K562 (cell line): ENCODE measurements at regions not wholly inside any gene's neighbourhood (a gene's known extent, or its start where the extent isn't known, plus 50 kb on each side); places are given as distances from the start of the nearest gene placed in this dataset.

Source experiments
- FOXJ2 ChIP-seq: fragments of 200-800 bp; sonication (Bioruptor generic); IDR thresholded peaks from 2 replicates; pipeline ENCODE4 v1.6.1; 2016; ENCODE audit warnings: missing genetic modification characterization, missing compliant biosample characterization
- KHSRP ChIP-seq: fragments of 450-650 bp; IDR thresholded peaks from 2 replicates; pipeline ENCODE4 v1.6.1; 2017
- LEF1 ChIP-seq: fragments of 450-650 bp; IDR thresholded peaks from 2 replicates; pipeline ENCODE4 v1.6.1; 2016; ENCODE audit warnings: mild to moderate bottlenecking
- MECOM ChIP-seq: fragments of 250-450 bp; sonication (Bioruptor Pico); IDR thresholded peaks from 2 replicates; pipeline ENCODE4 v1.8.0; 2022; ENCODE audit warnings: inconsistent platforms
- NFE2 ChIP-seq: IDR thresholded peaks from 2 replicates; pipeline ENCODE4 v1.6.1; 2014; ENCODE audit warnings: antibody characterized with exemption, low read depth
- PHB ChIP-seq: fragments of 250-450 bp; sonication (Bioruptor Pico); IDR thresholded peaks from 2 replicates; pipeline ENCODE4 v1.5.0; 2021
- RBM34 ChIP-seq: fragments of 200-400 bp; formaldehyde crosslinking; IDR thresholded peaks from 2 replicates; pipeline ENCODE4 v1.6.1; 2018; ENCODE audit warnings: low read length, borderline replicate concordance; ENCODE audit not compliant: insufficient read depth
- SRSF9 ChIP-seq: fragments of 200-400 bp; formaldehyde crosslinking; IDR thresholded peaks from 2 replicates; pipeline ENCODE4 v1.6.1; 2017; ENCODE audit warnings: low read depth, low read length, borderline replicate concordance
- ZNF212 ChIP-seq: fragments of 450-650 bp; formaldehyde crosslinking; IDR thresholded peaks from 2 replicates; pipeline ENCODE4 v1.4.0; 2020; ENCODE audit warnings: mild to moderate bottlenecking
- ZNF695 ChIP-seq: fragments of 450-650 bp; formaldehyde crosslinking; IDR thresholded peaks from 2 replicates; pipeline ENCODE4 v1.4.0; 2020; ENCODE audit warnings: mild to moderate bottlenecking, moderate library complexity
- TF ChIP-seq, protein P1 (sequence below): fragments of 200-800 bp; sonication (Bioruptor generic); IDR thresholded peaks from 2 replicates; pipeline ENCODE4 v1.6.1; 2016; ENCODE audit warnings: missing genetic modification characterization, missing compliant biosample characterization
- TF ChIP-seq, protein P2 (sequence below): IDR thresholded peaks from 3 replicates; pipeline ENCODE4 v1.6.1; 2011; ENCODE audit warnings: borderline replicate concordance, mild to moderate bottlenecking, moderate library complexity; ENCODE audit not compliant: insufficient read length; ENCODE audit errors: extremely low read depth
- TF ChIP-seq, protein P3 (sequence below): fragments of 450-650 bp; IDR thresholded peaks from 2 replicates; pipeline ENCODE4 v1.6.1; 2017; ENCODE audit warnings: mild to moderate bottlenecking, moderate library complexity
- TF ChIP-seq, protein P4 (sequence below): fragments of 450-650 bp; conservative IDR thresholded peaks from 2 replicates; pipeline ENCODE4 v1.6.1; 2016; ENCODE audit warnings: missing genetic modification characterization, low read depth, mild to moderate bottlenecking, missing compliant biosample characterization, moderate library complexity

DNA sequence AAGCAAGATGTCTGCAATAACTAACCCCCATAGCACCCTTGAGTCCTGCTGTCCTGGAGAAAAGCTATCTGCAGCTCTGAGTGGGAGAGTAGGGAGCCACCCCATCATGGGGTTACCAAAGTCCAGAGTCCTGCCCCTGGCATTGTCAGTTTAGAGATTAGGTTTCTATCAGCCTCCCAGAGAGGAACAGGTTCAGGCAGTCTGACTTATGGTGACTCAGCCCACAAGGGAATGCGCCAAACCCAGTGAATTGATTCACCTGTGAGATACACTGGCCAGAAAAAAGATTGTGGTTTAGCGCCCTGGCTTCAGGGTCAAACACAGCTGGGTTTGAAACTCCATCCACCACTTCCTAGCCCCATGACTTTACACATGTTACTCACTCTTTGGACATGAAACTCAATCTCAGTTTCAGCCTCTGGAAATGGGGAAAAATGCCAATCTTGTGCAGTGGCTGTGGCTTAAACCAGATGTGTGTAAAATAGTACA, 263.6 kb upstream of the HES1 start (continued):
- TF ChIP-seq, protein P1, sequence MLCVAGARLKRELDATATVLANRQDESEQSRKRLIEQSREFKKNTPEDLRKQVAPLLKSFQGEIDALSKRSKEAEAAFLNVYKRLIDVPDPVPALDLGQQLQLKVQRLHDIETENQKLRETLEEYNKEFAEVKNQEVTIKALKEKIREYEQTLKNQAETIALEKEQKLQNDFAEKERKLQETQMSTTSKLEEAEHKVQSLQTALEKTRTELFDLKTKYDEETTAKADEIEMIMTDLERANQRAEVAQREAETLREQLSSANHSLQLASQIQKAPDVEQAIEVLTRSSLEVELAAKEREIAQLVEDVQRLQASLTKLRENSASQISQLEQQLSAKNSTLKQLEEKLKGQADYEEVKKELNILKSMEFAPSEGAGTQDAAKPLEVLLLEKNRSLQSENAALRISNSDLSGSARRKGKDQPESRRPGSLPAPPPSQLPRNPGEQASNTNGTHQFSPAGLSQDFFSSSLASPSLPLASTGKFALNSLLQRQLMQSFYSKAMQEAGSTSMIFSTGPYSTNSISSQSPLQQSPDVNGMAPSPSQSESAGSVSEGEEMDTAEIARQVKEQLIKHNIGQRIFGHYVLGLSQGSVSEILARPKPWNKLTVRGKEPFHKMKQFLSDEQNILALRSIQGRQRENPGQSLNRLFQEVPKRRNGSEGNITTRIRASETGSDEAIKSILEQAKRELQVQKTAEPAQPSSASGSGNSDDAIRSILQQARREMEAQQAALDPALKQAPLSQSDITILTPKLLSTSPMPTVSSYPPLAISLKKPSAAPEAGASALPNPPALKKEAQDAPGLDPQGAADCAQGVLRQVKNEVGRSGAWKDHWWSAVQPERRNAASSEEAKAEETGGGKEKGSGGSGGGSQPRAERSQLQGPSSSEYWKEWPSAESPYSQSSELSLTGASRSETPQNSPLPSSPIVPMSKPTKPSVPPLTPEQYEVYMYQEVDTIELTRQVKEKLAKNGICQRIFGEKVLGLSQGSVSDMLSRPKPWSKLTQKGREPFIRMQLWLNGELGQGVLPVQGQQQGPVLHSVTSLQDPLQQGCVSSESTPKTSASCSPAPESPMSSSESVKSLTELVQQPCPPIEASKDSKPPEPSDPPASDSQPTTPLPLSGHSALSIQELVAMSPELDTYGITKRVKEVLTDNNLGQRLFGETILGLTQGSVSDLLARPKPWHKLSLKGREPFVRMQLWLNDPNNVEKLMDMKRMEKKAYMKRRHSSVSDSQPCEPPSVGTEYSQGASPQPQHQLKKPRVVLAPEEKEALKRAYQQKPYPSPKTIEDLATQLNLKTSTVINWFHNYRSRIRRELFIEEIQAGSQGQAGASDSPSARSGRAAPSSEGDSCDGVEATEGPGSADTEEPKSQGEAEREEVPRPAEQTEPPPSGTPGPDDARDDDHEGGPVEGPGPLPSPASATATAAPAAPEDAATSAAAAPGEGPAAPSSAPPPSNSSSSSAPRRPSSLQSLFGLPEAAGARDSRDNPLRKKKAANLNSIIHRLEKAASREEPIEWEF (CRISPR knock-in tag), result no peak
- TF ChIP-seq MECOM (CRISPR knock-in tag) (0 out of 2 replicates have a peak, but pooled peaks have one; percentile 29), NFE2 (peak; percentile 88), KHSRP (no peak), SRSF9 (no peak), ZNF212 (no peak), LEF1 (peak; percentile 42; the same call in 1 of the 2 replicates), RBM34 (no peak), ZNF695 (CRISPR knock-in tag) (no peak), PHB (CRISPR knock-in tag) (no peak), FOXJ2 (tag) (no peak)
- TF ChIP-seq, protein P2, sequence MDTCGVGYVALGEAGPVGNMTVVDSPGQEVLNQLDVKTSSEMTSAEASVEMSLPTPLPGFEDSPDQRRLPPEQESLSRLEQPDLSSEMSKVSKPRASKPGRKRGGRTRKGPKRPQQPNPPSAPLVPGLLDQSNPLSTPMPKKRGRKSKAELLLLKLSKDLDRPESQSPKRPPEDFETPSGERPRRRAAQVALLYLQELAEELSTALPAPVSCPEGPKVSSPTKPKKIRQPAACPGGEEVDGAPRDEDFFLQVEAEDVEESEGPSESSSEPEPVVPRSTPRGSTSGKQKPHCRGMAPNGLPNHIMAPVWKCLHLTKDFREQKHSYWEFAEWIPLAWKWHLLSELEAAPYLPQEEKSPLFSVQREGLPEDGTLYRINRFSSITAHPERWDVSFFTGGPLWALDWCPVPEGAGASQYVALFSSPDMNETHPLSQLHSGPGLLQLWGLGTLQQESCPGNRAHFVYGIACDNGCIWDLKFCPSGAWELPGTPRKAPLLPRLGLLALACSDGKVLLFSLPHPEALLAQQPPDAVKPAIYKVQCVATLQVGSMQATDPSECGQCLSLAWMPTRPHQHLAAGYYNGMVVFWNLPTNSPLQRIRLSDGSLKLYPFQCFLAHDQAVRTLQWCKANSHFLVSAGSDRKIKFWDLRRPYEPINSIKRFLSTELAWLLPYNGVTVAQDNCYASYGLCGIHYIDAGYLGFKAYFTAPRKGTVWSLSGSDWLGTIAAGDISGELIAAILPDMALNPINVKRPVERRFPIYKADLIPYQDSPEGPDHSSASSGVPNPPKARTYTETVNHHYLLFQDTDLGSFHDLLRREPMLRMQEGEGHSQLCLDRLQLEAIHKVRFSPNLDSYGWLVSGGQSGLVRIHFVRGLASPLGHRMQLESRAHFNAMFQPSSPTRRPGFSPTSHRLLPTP, result no peak
- TF ChIP-seq, protein P3, sequence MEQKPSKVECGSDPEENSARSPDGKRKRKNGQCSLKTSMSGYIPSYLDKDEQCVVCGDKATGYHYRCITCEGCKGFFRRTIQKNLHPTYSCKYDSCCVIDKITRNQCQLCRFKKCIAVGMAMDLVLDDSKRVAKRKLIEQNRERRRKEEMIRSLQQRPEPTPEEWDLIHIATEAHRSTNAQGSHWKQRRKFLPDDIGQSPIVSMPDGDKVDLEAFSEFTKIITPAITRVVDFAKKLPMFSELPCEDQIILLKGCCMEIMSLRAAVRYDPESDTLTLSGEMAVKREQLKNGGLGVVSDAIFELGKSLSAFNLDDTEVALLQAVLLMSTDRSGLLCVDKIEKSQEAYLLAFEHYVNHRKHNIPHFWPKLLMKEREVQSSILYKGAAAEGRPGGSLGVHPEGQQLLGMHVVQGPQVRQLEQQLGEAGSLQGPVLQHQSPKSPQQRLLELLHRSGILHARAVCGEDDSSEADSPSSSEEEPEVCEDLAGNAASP, result no peak
- TF ChIP-seq, protein P4, sequence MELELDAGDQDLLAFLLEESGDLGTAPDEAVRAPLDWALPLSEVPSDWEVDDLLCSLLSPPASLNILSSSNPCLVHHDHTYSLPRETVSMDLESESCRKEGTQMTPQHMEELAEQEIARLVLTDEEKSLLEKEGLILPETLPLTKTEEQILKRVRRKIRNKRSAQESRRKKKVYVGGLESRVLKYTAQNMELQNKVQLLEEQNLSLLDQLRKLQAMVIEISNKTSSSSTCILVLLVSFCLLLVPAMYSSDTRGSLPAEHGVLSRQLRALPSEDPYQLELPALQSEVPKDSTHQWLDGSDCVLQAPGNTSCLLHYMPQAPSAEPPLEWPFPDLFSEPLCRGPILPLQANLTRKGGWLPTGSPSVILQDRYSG (tag), result no peak
